ENCODE measurements at regions not wholly inside any gene's neighbourhood (a gene's known extent, or its start where the extent isn't known, plus 50 kb on each side); places are given as distances from the start of the nearest gene placed in this dataset.

GRCh38 chr16:65583498-65583897, 461.6 kb upstream of the CDH11 start:
- TF ChIP-seq, protein P1, sequence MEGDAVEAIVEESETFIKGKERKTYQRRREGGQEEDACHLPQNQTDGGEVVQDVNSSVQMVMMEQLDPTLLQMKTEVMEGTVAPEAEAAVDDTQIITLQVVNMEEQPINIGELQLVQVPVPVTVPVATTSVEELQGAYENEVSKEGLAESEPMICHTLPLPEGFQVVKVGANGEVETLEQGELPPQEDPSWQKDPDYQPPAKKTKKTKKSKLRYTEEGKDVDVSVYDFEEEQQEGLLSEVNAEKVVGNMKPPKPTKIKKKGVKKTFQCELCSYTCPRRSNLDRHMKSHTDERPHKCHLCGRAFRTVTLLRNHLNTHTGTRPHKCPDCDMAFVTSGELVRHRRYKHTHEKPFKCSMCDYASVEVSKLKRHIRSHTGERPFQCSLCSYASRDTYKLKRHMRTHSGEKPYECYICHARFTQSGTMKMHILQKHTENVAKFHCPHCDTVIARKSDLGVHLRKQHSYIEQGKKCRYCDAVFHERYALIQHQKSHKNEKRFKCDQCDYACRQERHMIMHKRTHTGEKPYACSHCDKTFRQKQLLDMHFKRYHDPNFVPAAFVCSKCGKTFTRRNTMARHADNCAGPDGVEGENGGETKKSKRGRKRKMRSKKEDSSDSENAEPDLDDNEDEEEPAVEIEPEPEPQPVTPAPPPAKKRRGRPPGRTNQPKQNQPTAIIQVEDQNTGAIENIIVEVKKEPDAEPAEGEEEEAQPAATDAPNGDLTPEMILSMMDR (IDR thresholded peaks at IDR 0.05) = no peak
- TF ChIP-seq EP300 (IDR thresholded peaks at IDR 0.05) = no peak
- no peak for TF ChIP-seq POLR2AphosphoS5 (IDR thresholded peaks at IDR 0.05)
- TF ChIP-seq POLR2A (IDR thresholded peaks at IDR 0.05) = no peak
